ENCODE measurements at regions not wholly inside any gene's neighbourhood (a gene's known extent, or its start where the extent isn't known, plus 50 kb on each side); places are given as distances from the start of the nearest gene placed in this dataset.

GRCh38 chr10:111131168-111131799 lies 54.5 kb downstream of the ADRA2A start:
- DNase-seq (ENCODE audit: low read depth in 2 of 2) = no peak

GRCh38 chr10:111137007-111137406 lies 60.2 kb downstream of the ADRA2A start:
- DNase-seq (ENCODE audit: low read depth in 2 of 2) = no peak

- no peak for DNase-seq (ENCODE audit: low read depth in 2 of 2)
Observed at GRCh38 chr10:111137587-111137986, 60.8 kb downstream of the ADRA2A start.

GRCh38 chr10:111138544-111138943 lies 61.7 kb downstream of the ADRA2A start:
- DNase-seq (ENCODE audit: low read depth in 2 of 2) = no peak

GRCh38 chr10:111139567-111139966 lies 62.7 kb downstream of the ADRA2A start:
- no peak for DNase-seq (ENCODE audit: low read depth in 2 of 2)

GRCh38 chr10:111142092-111142768 lies 65.4 kb downstream of the ADRA2A start:
- no peak for DNase-seq (ENCODE audit: low read depth in 2 of 2)

- DNase-seq (ENCODE audit: low read depth in 2 of 2) = no peak
Observed at GRCh38 chr10:111146025-111146640, 69.3 kb downstream of the ADRA2A start.

GRCh38 chr10:111148025-111148424 lies 71.2 kb downstream of the ADRA2A start:
- no peak for DNase-seq (ENCODE audit: low read depth in 2 of 2)

GRCh38 chr10:111148440-111148839 lies 71.6 kb downstream of the ADRA2A start:
- DNase-seq (ENCODE audit: low read depth in 2 of 2) = no peak

GRCh38 chr10:111150691-111151090 lies 73.9 kb downstream of the ADRA2A start:
- DNase-seq (ENCODE audit: low read depth in 2 of 2) = no peak

- DNase-seq (ENCODE audit: low read depth in 2 of 2) = no peak
Observed at GRCh38 chr10:111151595-111152307, 74.9 kb downstream of the ADRA2A start.

GRCh38 chr10:111156754-111157153 lies 79.9 kb downstream of the ADRA2A start:
- no peak for DNase-seq (ENCODE audit: low read depth in 2 of 2)

GRCh38 chr10:111158595-111158994 lies 81.8 kb downstream of the ADRA2A start:
- no peak for DNase-seq (ENCODE audit: low read depth in 2 of 2)

- DNase-seq (ENCODE audit: low read depth in 2 of 2) = no peak
Observed at GRCh38 chr10:111161109-111161874, 84.5 kb downstream of the ADRA2A start.

- DNase-seq (ENCODE audit: low read depth in 2 of 2) = no peak
Observed at GRCh38 chr10:111171183-111171582, 94.4 kb downstream of the ADRA2A start.

- no peak for DNase-seq (ENCODE audit: low read depth in 2 of 2)
Observed at GRCh38 chr10:111175787-111176186, 99.0 kb downstream of the ADRA2A start.

- no peak for DNase-seq (ENCODE audit: low read depth in 2 of 2)
Observed at GRCh38 chr10:111177379-111177778, 100.5 kb downstream of the ADRA2A start.

- no peak for DNase-seq (ENCODE audit: low read depth in 2 of 2)
Observed at GRCh38 chr10:111179514-111179913, 102.7 kb downstream of the ADRA2A start.

- no peak for DNase-seq (ENCODE audit: low read depth in 2 of 2)
Observed at GRCh38 chr10:111186358-111186757, 109.5 kb downstream of the ADRA2A start.

- no peak for DNase-seq (ENCODE audit: low read depth in 2 of 2)
Observed at GRCh38 chr10:111187096-111187495, 110.3 kb downstream of the ADRA2A start.

- no peak for DNase-seq (ENCODE audit: low read depth in 2 of 2)
Observed at GRCh38 chr10:111199587-111199986, 122.8 kb downstream of the ADRA2A start.
